HG03097 (cell line): ENCODE measurements at regions not wholly inside any gene's neighbourhood (a gene's known extent, or its start where the extent isn't known, plus 50 kb on each side); places are given as distances from the start of the nearest gene placed in this dataset.
"Not testable (repeated sequence)": the region's sequence is repeated elsewhere in the genome, so short reads cannot be mapped to it uniquely, and the experiment has no call there.

Experiments
- ATAC-seq: cut with Tn5 transposase; IDR thresholded peaks from one replicate; pipeline ENCODE4 v1.9.1; 2021; ENCODE audit not compliant: unreplicated experiment, low FRiP score

- no peak for ATAC-seq
Measured at GRCh38 chr16:86349338-86349900, 160.9 kb upstream of the FOXF1 start.

DNA sequence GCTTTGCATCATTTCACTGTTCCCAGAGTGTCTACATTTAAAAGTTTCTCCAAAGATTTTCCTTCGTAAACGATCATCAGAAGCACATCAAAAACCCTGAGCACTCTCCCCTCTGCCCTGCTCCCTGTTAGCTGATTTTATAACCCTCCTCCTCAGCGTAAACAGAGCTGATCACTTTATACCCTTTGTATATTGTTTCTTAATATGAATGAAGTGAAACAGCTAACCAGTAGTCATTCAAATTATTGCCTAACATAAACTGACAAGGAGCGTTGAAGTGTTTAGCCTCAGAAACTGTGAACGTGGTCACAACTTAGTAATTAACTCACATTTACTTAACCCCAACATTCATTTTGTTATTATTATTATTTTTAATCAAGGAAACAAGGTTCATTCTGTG lies 160.0 kb upstream of the FOXF1 start:
- no peak for ATAC-seq

DNA sequence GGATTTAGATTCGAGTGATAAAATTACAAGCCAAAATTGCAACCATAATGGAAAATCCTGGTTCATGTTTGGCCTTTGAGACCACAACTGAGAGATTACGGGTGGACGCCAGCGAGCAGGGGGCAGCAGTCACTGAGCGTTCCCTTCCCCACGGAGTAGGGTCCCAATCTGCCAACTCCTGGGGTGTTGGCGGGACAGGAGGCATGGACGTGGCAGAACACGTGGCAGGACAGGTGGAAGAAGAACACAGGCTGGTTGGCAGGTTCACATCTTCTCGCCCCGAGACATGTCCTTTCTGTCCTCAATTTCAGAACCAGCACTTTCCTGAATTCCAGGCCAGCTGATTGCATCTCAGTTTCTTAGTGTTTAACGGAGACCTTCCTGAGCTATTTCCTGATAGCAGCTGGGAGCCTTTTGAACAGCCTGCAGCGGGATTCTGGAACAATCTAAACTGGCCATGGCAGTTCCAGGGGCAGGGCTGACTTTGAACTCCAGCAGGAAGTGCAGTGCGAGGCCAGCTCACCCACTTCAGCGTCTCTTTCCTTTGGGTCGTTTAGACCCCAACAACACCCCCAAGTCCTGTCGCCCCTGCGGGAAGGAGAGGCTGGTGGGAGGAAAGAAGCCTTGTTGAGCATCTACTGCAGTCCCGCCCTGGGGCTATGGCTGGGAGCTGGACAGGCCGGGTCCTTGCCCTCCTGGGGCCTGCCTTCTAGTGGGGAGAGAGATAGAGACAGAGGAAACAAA lies 159.1 kb upstream of the FOXF1 start:
- ATAC-seq, result no peak

DNA sequence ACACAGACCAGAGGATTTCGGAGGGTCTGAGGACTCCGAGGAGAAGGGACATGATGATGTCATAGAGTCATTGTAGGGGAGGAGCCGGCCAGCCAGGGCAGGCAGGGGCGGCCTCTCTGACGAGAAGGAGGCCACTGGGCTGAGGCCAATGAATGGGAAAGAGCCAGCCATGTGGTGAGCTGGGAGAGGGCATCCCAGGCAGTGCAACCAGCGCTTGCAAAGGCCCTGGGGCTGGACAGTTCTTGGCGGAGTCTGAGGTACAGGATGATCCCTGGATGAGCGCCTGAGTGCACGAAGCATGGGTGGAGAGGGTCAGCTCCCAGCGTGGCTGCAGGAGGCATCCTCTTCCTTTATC lies 158.6 kb upstream of the FOXF1 start:
- not testable (repeated sequence) for ATAC-seq

DNA sequence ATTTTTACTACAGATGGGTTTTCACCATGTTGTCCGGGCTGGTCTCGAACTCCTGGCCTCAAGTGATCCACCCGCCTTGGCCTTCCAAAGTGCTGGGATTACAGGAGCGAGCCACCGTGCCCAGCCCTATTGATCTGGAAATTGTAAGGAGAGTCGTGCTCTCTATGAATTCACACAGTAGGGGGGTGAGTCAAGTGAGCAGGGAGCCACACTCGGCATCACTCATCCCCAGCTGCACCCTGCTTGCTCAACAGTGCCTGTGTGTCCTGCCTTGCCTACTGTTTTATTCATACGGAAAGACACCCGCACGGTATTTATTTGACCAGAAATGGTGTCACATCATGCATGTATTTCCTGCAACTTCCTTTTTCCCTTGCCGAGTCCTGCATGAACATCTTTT lies 157.2 kb upstream of the FOXF1 start:
- ATAC-seq, result no peak

DNA sequence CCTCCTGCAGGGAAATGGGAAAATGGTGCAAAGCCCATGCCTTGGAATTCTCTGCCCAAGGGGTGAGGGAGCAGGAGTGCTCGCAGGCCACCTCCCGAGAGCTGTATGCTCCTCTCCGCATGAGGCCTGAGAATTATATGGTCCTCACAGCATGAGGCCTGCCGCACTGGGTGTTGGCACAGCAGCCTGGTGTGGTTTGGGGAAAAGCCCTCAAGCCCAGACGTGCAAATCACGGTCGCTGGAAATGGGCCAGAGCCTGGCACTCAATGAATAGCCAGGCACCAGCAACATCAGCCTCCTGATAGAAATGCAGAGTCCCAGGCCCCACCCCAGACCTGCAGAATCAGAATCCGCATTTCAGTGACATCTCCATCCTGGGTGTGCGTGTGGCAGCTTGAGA lies 156.4 kb upstream of the FOXF1 start:
- ATAC-seq, result no peak

DNA sequence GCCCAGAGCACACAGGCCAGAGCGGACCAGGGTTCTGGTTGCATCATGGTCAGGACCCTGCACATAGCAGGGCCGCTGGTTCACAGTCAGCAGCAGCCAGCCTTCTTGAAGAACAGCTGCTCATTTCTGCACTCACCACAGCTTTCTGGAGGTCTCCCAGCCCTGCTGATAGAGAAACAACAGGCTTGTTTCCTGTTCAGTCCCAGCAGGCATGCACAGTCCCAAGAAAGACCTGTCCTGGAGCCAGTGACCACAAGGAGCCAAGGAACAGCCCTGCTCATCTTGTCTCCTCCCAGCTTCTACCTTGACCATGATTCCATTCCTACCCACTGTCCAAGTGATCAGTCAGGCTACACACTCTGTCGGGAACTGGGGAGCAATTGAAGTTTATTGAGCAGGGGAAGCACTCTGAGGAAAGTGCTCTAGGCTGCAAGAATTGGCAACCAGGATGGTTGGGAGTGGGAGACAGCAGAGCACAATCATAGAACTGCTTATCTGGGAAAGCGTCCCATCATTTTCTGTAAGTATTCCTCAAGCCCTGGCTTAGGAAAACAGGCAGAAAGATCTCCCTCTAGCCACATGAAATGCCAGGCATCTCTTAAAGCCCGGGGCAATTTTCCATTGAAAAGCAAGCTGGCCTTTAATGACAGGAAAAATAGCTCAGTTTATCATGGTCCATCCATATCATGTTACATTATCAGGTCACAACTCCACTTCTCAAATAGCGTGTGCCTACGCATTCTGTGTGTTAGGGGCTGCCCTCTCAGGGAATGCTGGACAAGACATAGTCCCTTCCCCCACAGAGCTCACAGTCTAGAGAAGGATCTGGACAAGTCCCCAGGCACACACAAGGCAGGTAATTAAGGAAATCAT lies 155.4 kb upstream of the FOXF1 start:
- ATAC-seq, result no peak

- ATAC-seq, result no peak
Measured at GRCh38 chr16:86355531-86355930, 154.8 kb upstream of the FOXF1 start.

GRCh38 chr16:86355951-86356350 lies 154.4 kb upstream of the FOXF1 start:
- ATAC-seq, result no peak

- ATAC-seq, result no peak
Measured at GRCh38 chr16:86356804-86357203, 153.5 kb upstream of the FOXF1 start.

DNA sequence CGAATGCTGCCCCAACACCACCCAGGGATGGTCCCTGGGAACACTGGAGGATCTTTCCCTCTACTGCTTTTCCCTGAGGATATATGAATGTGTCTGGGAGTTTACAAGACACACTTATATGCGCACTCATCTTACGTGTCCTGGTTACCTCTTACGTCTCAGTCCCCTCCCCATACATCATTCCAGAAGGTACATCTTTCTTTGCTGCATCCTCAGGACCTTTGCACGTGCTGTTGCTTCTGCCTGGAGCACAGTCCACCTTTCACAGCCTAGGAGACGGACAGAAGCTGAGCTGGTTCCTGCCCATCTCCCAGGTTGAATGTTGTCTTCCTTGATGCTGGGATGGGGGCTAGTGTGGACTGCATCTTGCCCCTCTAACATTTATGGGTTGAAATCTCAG lies 153.0 kb upstream of the FOXF1 start:
- no peak for ATAC-seq

GRCh38 chr16:86357950-86358349 lies 152.4 kb upstream of the FOXF1 start:
- no peak for ATAC-seq

- ATAC-seq, result no peak
Measured at GRCh38 chr16:86359571-86359970, 150.8 kb upstream of the FOXF1 start.

- no peak for ATAC-seq
Measured at GRCh38 chr16:86362155-86362849, 148.0 kb upstream of the FOXF1 start.

DNA sequence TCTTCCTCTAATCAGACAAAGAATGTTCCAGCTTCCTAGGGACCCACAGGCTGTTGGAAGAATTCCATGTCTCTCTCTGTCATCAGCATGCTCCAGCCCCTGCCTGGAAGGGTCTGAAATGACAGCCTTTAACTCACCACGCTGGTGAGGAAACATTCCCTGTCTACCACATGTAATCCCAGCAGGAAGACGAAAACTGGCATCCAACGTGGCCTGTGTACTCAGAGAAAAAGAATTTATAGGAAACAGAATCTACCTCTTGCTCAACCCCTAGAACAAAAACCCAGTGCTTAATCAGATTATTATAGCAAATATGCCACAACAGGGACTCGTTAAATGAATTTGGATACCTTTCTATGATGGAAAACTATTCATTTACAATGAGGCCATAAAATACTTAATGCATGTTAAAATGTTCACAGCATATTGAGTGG lies 147.3 kb upstream of the FOXF1 start:
- no peak for ATAC-seq

- no peak for ATAC-seq
Measured at GRCh38 chr16:86363836-86364618, 146.3 kb upstream of the FOXF1 start.

DNA sequence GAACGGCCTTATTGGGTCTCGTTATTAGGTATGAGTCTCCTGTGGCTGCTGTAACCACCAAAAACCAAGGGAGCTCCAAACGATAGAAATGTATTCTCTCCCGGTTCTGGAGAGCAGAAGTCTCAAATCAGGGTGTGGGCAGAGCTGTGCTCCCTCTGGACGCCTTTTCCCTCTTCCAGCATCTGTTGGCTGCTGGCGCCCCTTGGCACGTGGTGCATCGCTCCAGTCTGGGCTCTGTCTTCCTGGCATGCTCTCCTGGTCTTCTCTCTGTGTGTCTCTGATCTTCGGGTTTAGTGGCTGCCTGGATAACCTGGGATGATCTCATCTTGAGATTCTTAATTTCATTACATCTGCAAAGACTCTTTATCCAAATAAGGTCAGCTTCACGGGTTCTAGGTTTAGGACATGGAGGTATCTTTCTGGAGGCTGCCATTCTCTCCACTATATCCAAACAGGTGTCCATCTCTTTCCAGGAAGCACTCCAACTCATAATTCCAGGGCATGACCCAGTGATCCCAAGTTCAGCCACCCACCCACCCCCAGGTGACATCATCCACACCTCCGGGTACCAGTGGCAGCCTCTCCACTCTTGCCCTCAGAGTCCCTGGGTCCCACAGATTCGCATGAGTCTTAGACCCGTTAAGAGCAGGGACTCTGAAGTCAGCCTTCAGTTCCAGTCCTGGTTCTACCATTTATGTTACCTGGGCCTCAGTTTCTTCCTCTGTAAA lies 145.5 kb upstream of the FOXF1 start:
- ATAC-seq, result no peak

DNA sequence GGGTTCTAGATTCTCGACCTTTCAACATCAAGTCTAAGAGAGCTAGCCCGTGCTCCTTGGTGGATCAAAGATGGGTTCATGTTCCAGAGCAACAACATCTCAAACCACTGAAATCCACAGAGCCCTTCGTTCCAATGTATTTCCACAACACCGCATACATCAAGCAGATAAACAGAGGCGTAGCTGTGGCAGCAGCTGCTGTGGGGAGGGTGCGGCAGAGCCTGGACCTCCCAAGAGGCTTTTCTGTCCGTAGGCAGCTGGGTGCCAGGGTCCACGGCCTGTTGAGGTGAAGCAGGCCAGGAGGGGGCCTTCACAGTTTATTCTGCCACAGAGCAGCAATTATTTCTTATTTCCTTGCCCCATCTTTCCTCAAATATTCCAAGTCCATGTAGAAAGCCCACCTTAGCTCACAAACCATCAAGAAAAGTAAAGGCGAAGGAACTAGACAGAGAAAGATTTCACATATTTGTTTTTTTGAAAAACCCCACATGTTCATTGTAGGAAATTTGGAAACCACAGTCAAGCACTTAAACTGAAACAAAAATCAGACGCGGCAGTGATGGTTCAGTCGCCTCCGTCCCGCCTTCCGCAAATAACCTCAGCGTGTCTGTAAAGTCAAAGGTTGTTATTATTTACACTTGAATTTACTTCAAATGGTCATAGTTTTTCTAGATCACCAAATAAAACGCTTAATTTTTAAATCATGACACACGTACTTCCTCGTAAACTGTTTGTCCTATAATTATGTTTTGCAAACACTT lies 144.6 kb upstream of the FOXF1 start:
- ATAC-seq, result no peak

DNA sequence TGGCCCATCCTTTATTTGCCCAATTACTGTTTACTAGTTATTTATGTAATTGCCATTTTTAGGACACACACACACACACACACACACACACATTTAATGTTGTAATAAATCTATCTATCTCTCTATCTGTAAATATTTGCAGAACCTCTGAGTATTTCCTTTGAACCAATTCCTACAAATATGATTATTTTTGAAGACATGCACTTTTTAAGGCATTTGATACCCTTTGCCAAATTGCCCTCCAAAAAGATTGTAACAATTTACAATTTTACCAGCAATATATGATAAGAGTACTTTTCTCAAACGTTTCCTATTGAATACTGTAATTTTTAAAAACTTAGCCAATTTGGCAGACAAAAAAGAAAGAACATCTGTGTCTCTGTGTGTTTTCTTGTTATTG lies 143.8 kb upstream of the FOXF1 start:
- no peak for ATAC-seq
